ENCODE measurements at regions not wholly inside any gene's neighbourhood (a gene's known extent, or its start where the extent isn't known, plus 50 kb on each side); places are given as distances from the start of the nearest gene placed in this dataset.

DNA sequence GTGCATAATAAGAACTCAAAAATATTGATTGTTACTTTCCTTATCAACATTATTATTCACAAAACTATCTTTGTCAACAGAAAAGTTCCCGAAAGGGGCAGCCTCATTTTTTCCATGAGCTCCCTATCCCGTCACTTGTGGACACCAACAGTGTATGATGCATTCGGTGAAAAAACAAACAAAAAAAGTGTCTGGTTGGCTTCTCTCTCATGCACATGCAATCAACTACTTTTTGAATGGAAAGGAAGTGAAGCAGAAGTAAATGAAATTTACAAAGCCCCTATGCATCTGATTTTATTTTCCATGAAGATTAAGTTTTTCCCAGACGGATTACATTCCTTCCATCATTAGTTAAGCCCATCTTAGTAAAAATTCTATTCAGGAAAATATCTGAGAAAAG, 526.9 kb downstream of the RFC3 start:
- H4K91ac ChIP-seq (ENCODE audit: low read depth, low read length, poor library complexity), result no peak overlapping the region
- no peak overlapping the region for H3K14ac ChIP-seq (ENCODE audit: low read length)
- no peak overlapping the region for H2AFZ ChIP-seq (ENCODE audit: low read length)
- H3K9me3 ChIP-seq (replicated peaks in 1 of 2; ENCODE audit: control insufficient read depth in 2 of 2, insufficient read depth in 1 of 2, low read depth in 1 of 2, low read length in 2 of 2), result no peaks in the 10 kb centered on the region
- no peak overlapping the region for H2AK5ac ChIP-seq (ENCODE audit: low read depth, low read length)
- no peak overlapping the region for H3K4ac ChIP-seq (ENCODE audit: low read length)
- H2BK5ac ChIP-seq (ENCODE audit: low read length), result no peak overlapping the region
- H3K4me2 ChIP-seq (ENCODE audit: insufficient read depth, low read length, poor library complexity, severe bottlenecking), result no peak overlapping the region
- WGBS, 2 donors (ENCODE audit: extremely low coverage in 2 of 2, insufficient read length in 2 of 2, insufficient replicate concordance in 1 of 2), result no CpG with 5 or more reads among the region's 4 CpGs
- H2BK12ac ChIP-seq (ENCODE audit: low read length), result no peak overlapping the region
- no peak overlapping the region for H2BK120ac ChIP-seq (ENCODE audit: low read depth, low read length)
- no peaks in the 10 kb centered on the region for H3K36me3 ChIP-seq (replicated peaks in 1 of 2; ENCODE audit: control insufficient read depth in 2 of 2, insufficient read depth in 2 of 2, low read length in 2 of 2)
- no peak overlapping the region for H3K4me3 ChIP-seq (ENCODE audit: low read length in 2 of 2)
- DNase-seq (ENCODE audit: low spot score), result no peak
- no peak overlapping the region for H3K27ac ChIP-seq (replicated peaks; ENCODE audit: low read length)
- H4K8ac ChIP-seq (ENCODE audit: low read depth, low read length), result no peak overlapping the region
- no peak overlapping the region for H3K23ac ChIP-seq (ENCODE audit: low read depth, low read length, poor library complexity)
- no peaks in the 10 kb centered on the region for H3K27me3 ChIP-seq (ENCODE audit: control insufficient read depth in 3 of 3, insufficient read depth in 3 of 3, low read depth in 1 of 3, low read length in 3 of 3)
- H3K79me1 ChIP-seq (ENCODE audit: low read depth, low read length), result no peaks in the 10 kb centered on the region
- H2BK15ac ChIP-seq (ENCODE audit: low read length), result no peak overlapping the region
- no peak overlapping the region for H3K9ac ChIP-seq (ENCODE audit: low read depth, low read length, poor library complexity)
- H3K18ac ChIP-seq (ENCODE audit: low read length), result no peak overlapping the region
- H3K4me1 ChIP-seq (ENCODE audit: control insufficient read depth in 2 of 2, insufficient read depth in 1 of 2, low read depth in 1 of 2, low read length in 2 of 2), result no peaks in the 10 kb centered on the region

DNA sequence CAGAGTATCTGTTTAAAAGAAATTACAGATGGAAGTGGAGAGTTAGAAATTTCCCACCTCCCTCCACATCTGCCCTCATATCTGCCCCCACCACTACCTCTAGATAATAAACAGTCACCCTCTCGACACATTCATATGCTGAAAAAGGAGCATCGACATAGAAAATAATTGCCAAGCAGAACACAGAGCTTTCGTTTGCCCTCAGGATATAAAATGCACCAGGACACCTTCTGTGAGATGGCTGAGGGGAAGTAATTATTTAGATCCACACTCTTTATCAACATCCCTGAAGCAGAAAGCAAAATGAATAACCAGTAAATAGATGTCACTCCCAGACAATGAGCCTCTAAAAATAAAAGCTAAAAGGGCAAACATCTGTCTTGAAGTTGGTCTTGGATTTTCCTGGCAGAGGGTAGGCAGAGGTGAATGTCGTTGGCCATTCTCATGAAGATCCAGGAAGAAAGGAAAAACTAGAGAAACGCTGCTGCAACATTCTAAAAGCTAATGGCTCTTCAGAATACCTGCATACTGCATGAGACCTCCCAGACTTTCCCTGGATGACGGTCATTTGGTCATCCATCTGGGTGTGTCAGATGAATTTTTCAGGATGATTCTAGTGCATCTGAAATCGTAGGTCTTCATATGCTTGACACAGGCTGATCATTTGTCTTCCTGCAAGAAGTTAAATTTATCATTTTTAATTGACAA, 527.5 kb downstream of the RFC3 start:
- Histone ChIP-seq H3K36me3 (replicated peaks in 1 of 2; ENCODE audit: control insufficient read depth in 2 of 2, insufficient read depth in 2 of 2, low read length in 2 of 2) (no peaks in the 10 kb centered on the region), H2AFZ (ENCODE audit: low read length) (no peak overlapping the region), H3K18ac (ENCODE audit: low read length) (no peak overlapping the region), H2BK120ac (ENCODE audit: low read depth, low read length) (no peak overlapping the region), H3K14ac (ENCODE audit: low read length) (no peak overlapping the region), H3K4me2 (ENCODE audit: insufficient read depth, low read length, poor library complexity, severe bottlenecking) (no peak overlapping the region), H3K4ac (ENCODE audit: low read length) (no peak overlapping the region), H3K9me3 (replicated peaks in 1 of 2; ENCODE audit: control insufficient read depth in 2 of 2, insufficient read depth in 1 of 2, low read depth in 1 of 2, low read length in 2 of 2) (no peaks in the 10 kb centered on the region), H3K4me1 (ENCODE audit: control insufficient read depth in 2 of 2, insufficient read depth in 1 of 2, low read depth in 1 of 2, low read length in 2 of 2) (no peaks in the 10 kb centered on the region), H3K79me1 (ENCODE audit: low read depth, low read length) (no peaks in the 10 kb centered on the region), H3K27me3 (ENCODE audit: control insufficient read depth in 3 of 3, insufficient read depth in 3 of 3, low read depth in 1 of 3, low read length in 3 of 3) (no peaks in the 10 kb centered on the region), H4K91ac (ENCODE audit: low read depth, low read length, poor library complexity) (no peak overlapping the region), H3K27ac (replicated peaks; ENCODE audit: low read length) (no peak overlapping the region), H2BK5ac (ENCODE audit: low read length) (no peak overlapping the region), H3K4me3 (ENCODE audit: low read length in 2 of 2) (no peak overlapping the region), H2BK12ac (ENCODE audit: low read length) (no peak overlapping the region), H3K9ac (ENCODE audit: low read depth, low read length, poor library complexity) (no peak overlapping the region), H3K23ac (ENCODE audit: low read depth, low read length, poor library complexity) (no peak overlapping the region), H4K8ac (ENCODE audit: low read depth, low read length) (no peak overlapping the region), H2AK5ac (ENCODE audit: low read depth, low read length) (no peak overlapping the region), H2BK15ac (ENCODE audit: low read length) (no peak overlapping the region)
- no CpG with 5 or more reads among the region's 7 CpGs for WGBS, 2 donors (ENCODE audit: extremely low coverage in 2 of 2, insufficient read length in 2 of 2, insufficient replicate concordance in 1 of 2)
- no peak for DNase-seq (ENCODE audit: low spot score)

GRCh38 chr13:34346626-34347025, 528.7 kb downstream of the RFC3 start:
- Histone ChIP-seq H2BK120ac (ENCODE audit: low read depth, low read length) (no peak overlapping the region), H3K27me3 (ENCODE audit: control insufficient read depth in 3 of 3, insufficient read depth in 3 of 3, low read depth in 1 of 3, low read length in 3 of 3) (no peaks in the 10 kb centered on the region), H4K91ac (ENCODE audit: low read depth, low read length, poor library complexity) (no peak overlapping the region), H4K8ac (ENCODE audit: low read depth, low read length) (no peak overlapping the region), H2BK12ac (ENCODE audit: low read length) (no peak overlapping the region), H2BK15ac (ENCODE audit: low read length) (no peak overlapping the region), H3K4me3 (ENCODE audit: low read length in 2 of 2) (no peak overlapping the region), H3K27ac (replicated peaks; ENCODE audit: low read length) (no peak overlapping the region), H2AFZ (ENCODE audit: low read length) (no peak overlapping the region), H3K79me1 (ENCODE audit: low read depth, low read length) (no peaks in the 10 kb centered on the region), H3K4me1 (ENCODE audit: control insufficient read depth in 2 of 2, insufficient read depth in 1 of 2, low read depth in 1 of 2, low read length in 2 of 2) (no peaks in the 10 kb centered on the region), H3K4me2 (ENCODE audit: insufficient read depth, low read length, poor library complexity, severe bottlenecking) (no peak overlapping the region), H2BK5ac (ENCODE audit: low read length) (no peak overlapping the region), H3K9ac (ENCODE audit: low read depth, low read length, poor library complexity) (no peak overlapping the region), H3K14ac (ENCODE audit: low read length) (no peak overlapping the region), H2AK5ac (ENCODE audit: low read depth, low read length) (no peak overlapping the region), H3K23ac (ENCODE audit: low read depth, low read length, poor library complexity) (no peak overlapping the region), H3K4ac (ENCODE audit: low read length) (no peak overlapping the region), H3K18ac (ENCODE audit: low read length) (no peak overlapping the region), H3K9me3 (replicated peaks in 1 of 2; ENCODE audit: control insufficient read depth in 2 of 2, insufficient read depth in 1 of 2, low read depth in 1 of 2, low read length in 2 of 2) (no peaks in the 10 kb centered on the region), H3K36me3 (replicated peaks in 1 of 2; ENCODE audit: control insufficient read depth in 2 of 2, insufficient read depth in 2 of 2, low read length in 2 of 2) (no peaks in the 10 kb centered on the region)
- no CpG with 5 or more reads among the region's 4 CpGs for WGBS, 2 donors (ENCODE audit: extremely low coverage in 2 of 2, insufficient read length in 2 of 2, insufficient replicate concordance in 1 of 2)
- DNase-seq (ENCODE audit: low spot score), result no peak

DNA sequence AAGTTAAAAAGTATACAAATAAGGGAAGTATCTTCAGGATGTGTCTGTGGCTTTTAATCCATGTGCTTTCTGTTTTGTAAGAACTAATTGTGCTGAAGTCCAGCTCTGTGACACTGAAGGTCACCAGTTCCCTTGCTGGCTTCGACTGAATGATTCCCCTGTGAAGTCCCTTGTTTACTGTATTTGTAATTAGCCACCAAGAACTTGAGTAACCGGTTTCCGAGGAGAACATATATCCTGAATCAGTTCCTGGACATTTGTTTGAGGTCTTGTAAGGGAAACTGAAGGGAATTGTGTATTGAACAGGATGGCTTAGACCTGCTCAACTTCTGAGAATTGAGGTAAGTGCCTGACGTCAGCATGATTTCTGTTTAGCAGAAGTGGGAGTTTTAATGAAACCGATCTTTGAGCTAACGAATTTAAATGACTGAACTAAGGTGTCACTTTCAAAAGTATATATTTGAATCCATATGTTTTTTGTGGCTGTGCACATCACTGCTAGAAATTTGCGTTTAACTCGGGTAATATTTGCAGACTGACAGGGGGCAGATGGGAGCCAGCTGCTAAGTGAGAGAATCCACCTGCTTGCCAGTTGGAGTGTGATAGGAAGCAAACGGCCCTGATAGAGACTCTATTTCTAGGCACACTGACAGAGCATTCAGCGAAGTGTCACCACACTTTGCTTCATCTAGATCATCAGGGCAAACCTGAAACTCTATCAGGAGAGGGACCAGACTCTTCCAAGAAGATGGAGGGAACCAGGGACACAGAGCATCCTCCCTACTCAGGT, 530.0 kb downstream of the RFC3 start:
- no peaks in the 10 kb centered on the region for H3K9me3 ChIP-seq (replicated peaks in 1 of 2; ENCODE audit: control insufficient read depth in 2 of 2, insufficient read depth in 1 of 2, low read depth in 1 of 2, low read length in 2 of 2)
- H3K27me3 ChIP-seq (ENCODE audit: control insufficient read depth in 3 of 3, insufficient read depth in 3 of 3, low read depth in 1 of 3, low read length in 3 of 3), result no peaks in the 10 kb centered on the region
- H3K36me3 ChIP-seq (replicated peaks in 1 of 2; ENCODE audit: control insufficient read depth in 2 of 2, insufficient read depth in 2 of 2, low read length in 2 of 2), result no peaks in the 10 kb centered on the region
- no peak overlapping the region for H2BK120ac ChIP-seq (ENCODE audit: low read depth, low read length)
- no peak overlapping the region for H2AK5ac ChIP-seq (ENCODE audit: low read depth, low read length)
- H3K23ac ChIP-seq (ENCODE audit: low read depth, low read length, poor library complexity), result no peak overlapping the region
- H3K14ac ChIP-seq (ENCODE audit: low read length), result no peak overlapping the region
- no peak overlapping the region for H4K91ac ChIP-seq (ENCODE audit: low read depth, low read length, poor library complexity)
- H2BK5ac ChIP-seq (ENCODE audit: low read length), result no peak overlapping the region
- H3K4me1 ChIP-seq (ENCODE audit: control insufficient read depth in 2 of 2, insufficient read depth in 1 of 2, low read depth in 1 of 2, low read length in 2 of 2), result no peaks in the 10 kb centered on the region
- H3K18ac ChIP-seq (ENCODE audit: low read length), result no peak overlapping the region
- no peak overlapping the region for H3K4me3 ChIP-seq (ENCODE audit: low read length in 2 of 2)
- no peak for DNase-seq (ENCODE audit: low spot score)
- no peak overlapping the region for H4K8ac ChIP-seq (ENCODE audit: low read depth, low read length)
- H2AFZ ChIP-seq (ENCODE audit: low read length), result no peak overlapping the region
- WGBS, 2 donors (ENCODE audit: extremely low coverage in 2 of 2, insufficient read length in 2 of 2, insufficient replicate concordance in 1 of 2), result no CpG with 5 or more reads among the region's 10 CpGs
- no peak overlapping the region for H2BK15ac ChIP-seq (ENCODE audit: low read length)
- H3K4ac ChIP-seq (ENCODE audit: low read length), result no peak overlapping the region
- no peak overlapping the region for H3K4me2 ChIP-seq (ENCODE audit: insufficient read depth, low read length, poor library complexity, severe bottlenecking)
- no peaks in the 10 kb centered on the region for H3K79me1 ChIP-seq (ENCODE audit: low read depth, low read length)
- no peak overlapping the region for H2BK12ac ChIP-seq (ENCODE audit: low read length)
- H3K9ac ChIP-seq (ENCODE audit: low read depth, low read length, poor library complexity), result no peak overlapping the region
- no peak overlapping the region for H3K27ac ChIP-seq (replicated peaks; ENCODE audit: low read length)

Data from neuronal stem cell (in vitro differentiated cells).